NB4 (cell line): ENCODE measurements at regions not wholly inside any gene's neighbourhood (a gene's known extent, or its start where the extent isn't known, plus 50 kb on each side); places are given as distances from the start of the nearest gene placed in this dataset.

Experiments used
- CTCF ChIP-seq: IDR thresholded peaks from one replicate; pipeline ENCODE4 v1.5.1; 2012; ENCODE audit warnings: low read depth, low read length
- MAX ChIP-seq: IDR thresholded peaks from 2 replicates; pipeline ENCODE4 v1.6.1; 2011; ENCODE audit warnings: low read depth, low read length

DNA sequence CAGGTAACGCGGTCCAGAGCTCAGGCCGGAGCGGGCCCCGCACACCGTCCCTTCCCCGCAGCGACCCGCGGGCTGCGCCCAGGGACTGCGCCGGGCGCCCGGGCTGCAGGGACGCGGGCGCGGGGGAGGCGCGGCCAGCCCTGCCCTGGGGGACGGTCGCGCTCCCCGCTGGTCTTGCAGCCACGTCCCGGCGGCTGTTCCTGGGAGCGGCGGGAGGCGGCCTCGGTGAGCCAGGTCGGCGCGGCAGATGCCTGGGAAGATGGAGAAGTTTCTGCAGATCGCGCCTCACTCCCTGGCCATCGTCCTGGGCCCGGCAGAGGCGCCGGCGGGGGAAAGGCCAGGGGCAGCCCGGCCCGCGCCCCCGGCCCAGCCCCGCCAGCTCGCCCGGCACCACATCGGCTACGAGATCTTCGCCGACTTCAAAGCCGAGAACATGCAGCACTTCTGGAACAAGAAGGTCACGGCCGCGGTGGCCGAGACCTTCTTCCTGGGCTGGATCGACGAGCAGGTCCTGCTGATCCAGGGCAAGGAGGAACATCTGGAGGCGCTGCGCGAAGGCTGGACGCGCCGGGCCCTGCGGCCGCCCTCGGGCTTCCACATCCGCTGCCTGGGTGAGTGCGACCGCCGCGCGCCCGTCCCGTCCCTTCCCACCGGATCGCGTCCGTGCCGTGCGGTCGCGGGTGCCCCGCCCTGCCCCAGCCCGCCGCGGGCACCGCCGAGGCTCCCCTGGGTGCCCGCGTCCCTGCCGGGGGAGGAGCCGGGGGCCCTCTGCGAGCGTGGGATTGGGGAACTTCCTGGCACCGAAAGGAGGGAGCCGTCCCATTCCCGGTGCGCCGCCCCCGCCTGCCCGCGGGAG, 107.4 kb upstream of the STOX2 start:
- TF ChIP-seq CTCF (no peak), MAX (no peak)
